OCI-M1 (cell line): ENCODE measurements at regions not wholly inside any gene's neighbourhood (a gene's known extent, or its start where the extent isn't known, plus 50 kb on each side); places are given as distances from the start of the nearest gene placed in this dataset.
"Not testable (repeated sequence)": the region's sequence is repeated elsewhere in the genome, so short reads cannot be mapped to it uniquely, and the experiment has no call there.

Source experiments
- DNase-seq: peaks from one replicate; lab custom pipeline; 2025; lab: John Stamatoyannopoulos, UW

DNA sequence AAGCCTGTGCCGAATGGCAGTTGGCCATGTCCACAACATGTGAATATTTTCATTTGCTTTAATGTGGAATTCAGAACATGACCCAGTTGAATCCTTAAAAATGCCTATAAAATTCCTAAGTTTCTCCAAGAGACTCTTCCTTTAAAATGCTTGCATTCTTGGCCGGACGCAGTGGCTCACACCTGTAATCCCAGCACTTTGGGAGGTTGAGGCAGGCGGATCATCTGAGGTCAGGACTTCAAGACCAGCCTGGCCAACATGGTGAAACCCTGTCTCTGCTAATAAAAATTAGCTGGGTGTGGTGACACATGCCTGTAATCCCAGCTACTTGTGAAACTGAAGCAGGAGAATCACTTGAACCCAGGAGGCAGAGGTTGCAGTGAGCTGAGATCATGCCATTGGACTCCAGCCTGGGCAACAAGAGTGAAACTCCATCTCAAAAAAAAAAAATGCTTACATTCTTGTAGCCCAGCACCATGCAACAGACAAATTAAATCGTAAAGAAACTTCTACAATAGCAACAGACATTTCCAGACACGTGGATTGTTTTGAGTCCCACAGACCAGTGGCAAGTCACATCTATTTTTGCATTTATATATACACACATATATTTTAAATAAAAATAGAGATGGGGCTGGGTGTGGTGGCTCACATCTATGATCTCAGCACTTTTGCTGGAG, 274.4 kb downstream of the GOLGA6L6 start:
- DNase-seq, result not testable (repeated sequence)

DNA sequence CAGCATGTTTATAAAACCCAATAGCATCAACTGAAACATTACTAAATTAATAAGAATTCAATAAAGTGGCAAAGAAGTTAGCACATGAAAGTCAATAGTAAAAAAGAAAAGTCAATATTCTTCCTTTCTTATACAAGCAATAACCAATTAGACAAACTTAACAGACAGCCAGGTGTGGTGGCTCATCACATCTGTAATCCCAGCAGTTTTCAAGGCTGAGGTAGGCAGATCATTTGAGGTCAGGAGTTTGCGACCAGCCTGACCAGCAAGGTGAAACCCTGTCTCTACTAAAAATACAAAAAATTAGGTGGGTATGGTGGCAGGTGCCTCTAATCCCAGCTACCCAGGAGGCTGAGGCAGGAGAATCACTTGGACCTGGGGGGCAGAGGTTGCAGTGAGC, 275.9 kb downstream of the GOLGA6L6 start:
- not testable (repeated sequence) for DNase-seq

DNA sequence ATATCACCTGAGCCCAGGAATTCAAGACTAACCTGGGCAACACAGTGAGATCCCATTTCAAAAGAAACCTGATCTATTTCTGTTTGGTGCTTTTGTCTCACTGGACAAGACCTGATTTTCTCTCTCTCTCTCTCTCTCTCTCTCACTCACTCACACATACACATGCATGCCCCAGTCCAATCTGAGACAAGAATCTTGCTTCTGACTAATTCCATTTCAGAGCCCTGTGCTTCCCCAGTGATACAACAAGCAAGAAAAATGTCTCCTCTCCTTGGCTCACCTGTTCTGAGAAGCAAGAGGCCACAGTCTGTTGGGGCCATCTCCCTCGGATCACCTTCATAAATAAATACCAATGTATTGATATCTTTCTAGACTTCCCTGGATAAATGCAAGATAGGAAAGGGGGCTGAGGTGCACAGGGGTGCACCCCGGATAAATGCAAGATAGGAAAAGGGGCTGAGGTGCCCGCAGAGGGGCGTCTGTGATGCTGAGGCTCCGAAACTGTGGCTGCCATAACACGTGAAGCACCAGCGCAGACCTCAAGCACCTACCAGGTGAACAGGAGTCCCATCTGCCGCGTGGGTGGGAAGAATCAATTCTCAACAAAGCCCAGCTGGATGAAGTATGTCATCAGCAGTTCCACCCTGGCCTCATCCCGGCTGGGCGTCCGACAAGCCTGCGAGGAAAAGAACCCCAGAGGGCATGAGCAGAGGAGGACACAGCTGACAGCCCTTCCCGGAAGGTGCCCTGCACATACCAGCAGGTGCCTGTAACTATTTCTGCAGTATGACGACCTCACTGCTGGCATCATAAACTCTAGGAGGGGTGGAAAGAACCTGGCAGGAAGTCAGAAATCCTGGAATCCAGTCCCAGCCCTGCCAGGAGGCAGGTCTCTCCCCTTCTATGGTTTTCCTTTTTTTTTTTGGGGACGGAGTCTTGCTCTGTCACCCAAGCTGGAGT, 280.0 kb downstream of the GOLGA6L6 start:
- DNase-seq, result not testable (repeated sequence)

DNA sequence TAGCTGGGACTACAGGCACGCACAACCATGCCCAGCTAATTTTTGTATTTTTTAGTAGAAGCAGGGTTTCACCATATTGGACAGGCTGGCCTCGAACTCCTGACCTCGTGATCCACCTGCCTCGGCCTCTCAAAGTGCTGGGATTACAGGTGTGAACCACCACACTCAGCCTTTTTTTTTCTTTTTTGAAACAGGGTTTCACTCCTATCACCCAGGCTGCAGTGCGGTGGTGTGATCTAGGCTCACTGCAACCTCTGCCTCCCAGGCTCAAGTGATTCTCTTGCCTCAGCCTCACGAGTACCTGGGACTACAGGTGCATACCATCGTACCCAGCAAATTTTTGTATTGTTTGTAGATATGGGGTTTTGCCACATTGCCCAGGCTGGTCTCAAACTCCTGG, 280.9 kb downstream of the GOLGA6L6 start:
- not testable (repeated sequence) for DNase-seq

DNA sequence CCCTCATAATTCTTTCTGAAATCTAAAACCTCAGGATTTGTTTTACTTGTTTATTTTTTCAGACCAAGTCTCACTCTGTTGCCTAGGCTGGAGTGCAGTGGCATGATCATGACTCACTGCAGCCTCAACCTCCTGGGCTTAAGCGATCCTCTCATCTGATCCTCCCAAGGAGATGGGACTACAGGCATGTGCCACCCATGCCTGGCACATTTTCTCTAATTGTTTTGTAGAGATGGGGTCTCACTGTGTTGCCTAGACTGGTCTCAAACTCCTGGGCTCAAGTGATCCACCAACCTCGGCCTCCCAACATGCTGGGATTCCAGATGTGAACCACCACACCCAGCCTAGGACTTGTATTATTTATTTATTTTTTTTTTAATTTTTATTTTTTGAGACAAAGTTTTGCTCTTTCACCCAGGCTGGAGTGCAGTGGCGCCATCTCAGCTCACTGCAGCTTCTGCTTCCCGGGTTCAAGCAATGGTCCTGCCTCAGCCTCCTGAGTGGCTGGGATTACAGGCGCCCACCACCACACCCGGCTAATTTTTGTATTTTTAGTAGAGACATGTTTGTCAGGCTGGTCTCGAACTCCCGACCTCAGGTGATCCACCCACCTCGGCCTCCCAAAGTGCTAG, 281.9 kb downstream of the GOLGA6L6 start:
- DNase-seq, result not testable (repeated sequence)

DNA sequence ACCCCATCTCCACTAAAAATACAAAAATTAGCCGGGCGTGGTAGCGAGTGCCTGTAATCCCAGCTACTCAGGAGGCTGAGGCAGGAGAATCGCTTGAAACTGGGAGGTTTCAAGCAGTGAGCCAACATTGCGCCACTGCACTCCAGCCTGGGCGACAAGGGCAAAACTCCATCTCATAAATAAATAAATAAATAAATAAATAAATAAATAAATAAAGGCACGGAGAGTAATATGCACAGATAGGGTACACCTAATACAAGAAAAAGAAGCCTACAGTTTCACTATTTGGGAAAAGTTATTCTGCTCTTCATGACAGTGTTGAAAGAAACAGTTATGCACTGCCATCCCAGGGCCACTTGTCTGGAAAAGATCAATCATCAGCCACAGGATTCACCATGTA, 285.2 kb downstream of the GOLGA6L6 start:
- not testable (repeated sequence) for DNase-seq

DNA sequence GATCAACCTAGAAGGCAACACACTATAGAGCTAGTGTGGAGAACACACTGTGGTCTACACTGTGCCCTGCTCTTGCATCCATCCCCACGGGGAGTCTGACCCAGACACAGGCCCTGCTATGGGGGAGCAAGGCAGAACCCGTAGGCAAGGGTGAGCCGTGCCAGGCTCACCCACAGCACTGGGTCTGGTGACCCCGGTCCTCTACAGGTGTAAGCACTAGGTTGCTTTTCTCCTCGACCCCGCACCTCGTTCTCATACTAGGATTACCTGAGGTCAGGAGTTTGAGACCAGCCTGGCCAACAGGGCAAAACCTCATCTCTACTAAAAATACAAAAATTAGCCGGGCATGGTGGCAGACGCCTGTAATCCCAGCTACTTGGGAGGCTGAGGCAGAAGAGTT, 286.0 kb downstream of the GOLGA6L6 start:
- not testable (repeated sequence) for DNase-seq

DNA sequence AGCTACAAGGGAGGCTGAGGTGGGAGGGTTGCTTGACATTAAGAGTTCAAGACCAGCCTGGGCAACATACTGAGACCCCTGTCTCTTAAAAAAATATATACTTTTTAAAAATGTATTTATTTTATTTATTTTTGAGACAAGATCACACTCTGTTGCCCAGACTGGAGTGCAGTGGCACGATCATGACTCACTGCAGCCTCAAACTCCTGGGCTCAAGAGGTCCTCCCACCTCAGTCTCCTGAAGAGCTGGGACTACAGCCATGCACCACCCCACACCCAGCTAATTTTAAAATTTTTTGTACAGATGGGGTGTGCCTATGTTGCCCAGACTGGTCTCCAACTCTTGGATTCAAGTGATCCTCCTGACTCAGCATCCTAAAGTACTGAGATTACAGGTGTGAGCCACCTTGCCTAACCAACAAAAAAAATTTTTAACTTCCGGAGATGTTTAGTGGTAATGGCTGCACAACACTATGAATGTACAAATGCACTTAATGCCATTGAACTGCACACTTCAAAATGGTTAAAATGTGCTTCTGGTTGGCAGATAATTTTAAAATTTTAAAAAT, 288.5 kb downstream of the GOLGA6L6 start:
- DNase-seq, result not testable (repeated sequence)

DNA sequence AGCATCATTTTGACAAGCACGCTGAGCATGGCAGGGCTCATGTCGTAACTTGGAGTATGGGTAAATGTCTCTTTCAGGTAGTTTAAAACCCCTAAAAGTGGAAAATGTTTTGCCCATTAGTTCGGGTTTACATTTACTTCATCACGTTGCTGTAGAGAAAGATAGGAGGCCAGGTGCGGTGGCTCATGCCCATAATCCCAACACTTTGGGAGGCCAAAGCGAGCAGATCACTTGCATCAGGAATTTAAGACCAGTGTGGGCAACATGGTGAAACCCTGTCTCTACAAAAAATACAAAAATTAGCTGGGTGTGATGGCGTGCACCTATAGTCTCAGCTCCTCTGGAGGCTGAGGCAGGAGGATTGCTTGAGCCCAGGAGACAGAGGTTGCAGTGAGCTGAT, 289.6 kb downstream of the GOLGA6L6 start:
- not testable (repeated sequence) for DNase-seq

DNA sequence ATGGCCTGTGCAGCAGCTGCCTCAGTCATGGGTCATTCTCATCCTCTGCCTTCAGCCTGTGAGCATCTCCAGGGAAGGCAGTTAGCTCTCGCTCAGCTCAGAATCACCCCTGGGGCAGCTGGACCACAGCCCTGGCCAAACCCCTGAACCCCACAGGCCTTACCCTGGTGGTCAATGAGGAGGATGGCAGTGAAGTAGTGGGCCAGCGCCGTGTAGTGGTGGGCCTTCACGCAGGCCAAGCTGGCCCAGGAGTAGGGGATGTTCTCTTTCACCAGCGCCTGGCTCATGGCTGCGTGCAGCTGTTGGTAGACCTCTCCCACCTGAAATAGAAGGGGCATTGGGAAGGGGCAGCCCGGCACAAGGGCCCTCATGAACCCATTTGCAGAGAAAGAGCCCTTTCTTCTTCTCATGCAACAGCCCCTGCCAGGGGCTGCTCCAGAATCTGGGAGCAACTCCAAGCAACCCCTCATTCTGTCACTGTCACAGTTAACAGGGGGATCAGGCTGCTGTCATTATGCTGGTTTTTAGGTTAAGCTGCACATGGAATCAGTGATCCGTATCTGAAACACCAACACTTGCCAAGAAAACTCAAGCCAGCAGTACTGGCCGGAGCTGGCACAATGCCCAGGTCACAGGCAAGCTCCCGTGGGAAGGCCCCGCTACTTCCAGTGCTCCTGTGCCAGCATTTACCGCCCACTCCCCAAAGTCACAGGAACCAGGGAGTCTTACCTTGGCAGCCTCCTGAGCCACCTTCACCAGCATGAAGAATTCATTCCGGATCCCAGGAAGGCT, 290.2 kb downstream of the GOLGA6L6 start:
- not testable (repeated sequence) for DNase-seq

DNA sequence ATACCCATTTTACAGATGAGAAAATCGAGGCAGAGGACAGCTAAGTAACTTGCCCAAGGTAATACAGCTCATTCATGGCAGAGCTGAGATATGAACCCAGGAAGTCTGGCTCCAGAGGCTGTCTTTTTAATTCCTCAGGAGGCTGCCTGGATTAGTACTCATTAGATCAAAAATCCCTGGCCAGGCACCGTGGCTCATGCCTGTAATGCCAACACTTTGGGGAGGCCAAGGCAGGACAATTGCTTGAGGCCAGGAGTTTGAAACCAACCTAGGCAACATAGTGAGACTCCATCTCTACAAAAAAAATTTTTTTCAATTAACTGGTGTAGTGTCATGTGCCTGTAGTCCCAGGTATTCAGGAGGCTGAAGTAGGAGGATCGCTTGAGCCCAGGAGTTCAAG, 291.4 kb downstream of the GOLGA6L6 start:
- DNase-seq, result not testable (repeated sequence)

DNA sequence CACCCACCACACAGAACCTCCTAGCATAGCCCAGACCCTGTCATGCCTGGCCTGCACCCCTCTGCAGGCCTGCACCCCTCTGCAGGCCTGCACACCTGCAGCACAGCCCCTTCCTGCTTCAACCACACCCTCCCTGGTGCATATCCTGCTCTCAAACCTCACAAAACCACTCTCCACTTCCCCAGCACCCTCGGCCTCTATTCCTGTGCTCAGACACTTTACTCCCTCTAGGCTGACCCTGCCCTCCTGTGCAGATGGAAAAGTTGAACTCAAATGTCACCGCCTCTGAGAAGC, 292.0 kb downstream of the GOLGA6L6 start:
- DNase-seq, result not testable (repeated sequence)

DNA sequence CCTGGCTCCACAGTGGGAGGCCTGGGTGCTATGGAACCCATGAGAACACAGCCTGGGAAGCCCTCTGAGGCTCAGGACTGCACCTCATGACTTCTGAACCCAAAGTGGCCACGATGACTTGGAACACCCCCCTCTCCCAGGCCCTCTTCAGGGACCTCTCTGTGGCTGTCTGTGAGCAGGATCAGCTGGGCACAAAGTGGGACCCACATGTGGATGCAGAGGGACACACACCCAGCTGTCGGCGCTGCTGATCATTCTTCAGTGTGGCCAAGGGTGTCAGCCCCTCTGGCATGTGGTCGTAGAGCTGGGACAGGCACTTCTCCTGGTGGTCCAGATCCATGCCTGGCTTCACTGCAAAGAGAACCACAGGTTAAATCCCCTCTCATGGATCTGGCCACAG, 293.2 kb downstream of the GOLGA6L6 start:
- DNase-seq, result not testable (repeated sequence)

DNA sequence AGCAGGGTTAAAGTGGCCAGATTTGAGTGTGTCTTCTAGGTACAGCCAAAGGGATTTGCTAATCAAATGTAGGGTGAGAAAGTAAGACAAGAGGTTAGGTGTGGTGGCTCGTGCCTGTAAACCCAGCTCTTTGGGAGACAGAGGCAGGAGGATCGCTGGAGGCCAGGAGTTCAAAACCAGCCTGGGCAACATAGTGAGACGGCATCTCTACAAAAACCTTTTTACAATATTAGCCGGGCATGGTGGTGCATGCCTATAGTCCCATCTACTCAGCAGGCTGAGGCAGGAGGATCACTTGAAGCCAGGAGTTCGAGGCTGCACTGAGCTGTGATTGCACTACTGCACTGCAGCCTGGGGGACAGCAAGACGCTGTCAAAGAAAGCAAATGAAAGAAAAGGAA, 294.5 kb downstream of the GOLGA6L6 start:
- not testable (repeated sequence) for DNase-seq

DNA sequence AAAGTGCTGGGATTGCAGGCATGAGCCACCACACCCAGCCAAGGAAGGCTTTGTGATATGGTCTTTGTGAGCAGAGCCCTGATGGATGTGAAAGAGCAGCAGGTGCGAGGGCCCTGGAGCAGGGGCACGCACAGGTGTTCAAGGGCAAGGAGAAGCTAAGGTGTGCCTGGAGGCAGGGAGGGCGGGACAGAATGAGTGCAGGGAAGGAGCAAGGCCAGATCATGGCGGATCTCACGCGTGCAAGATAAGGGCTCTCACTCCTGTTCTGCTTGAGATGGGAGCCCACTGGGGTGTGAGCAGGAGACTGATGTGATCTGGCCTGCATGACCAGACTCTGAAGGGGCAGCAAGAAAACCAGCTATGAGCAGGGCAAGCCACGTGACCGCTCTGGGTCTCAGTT, 295.0 kb downstream of the GOLGA6L6 start:
- DNase-seq, result not testable (repeated sequence)

DNA sequence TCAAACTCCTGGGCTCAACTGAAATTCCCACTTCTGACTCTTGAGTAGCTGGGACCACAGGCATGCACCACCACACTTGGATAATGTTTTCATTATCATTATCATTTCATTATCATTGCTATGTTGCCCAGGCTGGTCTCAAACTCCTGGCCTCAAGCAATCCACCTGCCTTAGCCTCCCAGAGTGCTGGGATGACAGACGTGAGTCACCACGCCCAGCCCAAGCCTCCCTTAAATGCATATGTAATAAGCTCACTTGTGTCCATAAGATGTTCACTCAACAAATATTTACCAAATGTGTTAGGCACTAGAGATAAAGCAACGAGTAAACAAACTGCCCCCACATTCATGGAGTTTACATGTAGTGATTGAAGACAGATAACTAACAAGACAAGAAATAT, 295.7 kb downstream of the GOLGA6L6 start:
- not testable (repeated sequence) for DNase-seq

DNA sequence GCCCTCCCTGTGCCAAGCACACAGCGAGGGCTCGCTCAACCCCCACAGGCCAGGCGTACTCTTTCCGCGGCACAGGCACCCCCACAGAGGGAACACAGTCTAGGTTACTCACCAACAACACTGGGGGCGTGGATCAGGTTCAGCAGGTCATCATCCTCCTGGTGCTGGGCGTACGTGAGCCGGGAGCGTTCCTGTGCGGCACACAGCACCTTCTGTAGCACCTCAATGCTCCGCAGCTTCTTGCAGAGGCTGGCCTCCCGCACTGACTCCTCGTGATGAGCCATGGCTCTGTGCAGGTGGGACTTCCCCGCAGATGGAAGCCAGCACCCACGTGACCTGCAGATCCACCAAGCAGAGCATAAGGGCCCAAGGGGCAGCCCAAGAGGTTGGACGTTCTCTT, 296.8 kb downstream of the GOLGA6L6 start:
- not testable (repeated sequence) for DNase-seq

DNA sequence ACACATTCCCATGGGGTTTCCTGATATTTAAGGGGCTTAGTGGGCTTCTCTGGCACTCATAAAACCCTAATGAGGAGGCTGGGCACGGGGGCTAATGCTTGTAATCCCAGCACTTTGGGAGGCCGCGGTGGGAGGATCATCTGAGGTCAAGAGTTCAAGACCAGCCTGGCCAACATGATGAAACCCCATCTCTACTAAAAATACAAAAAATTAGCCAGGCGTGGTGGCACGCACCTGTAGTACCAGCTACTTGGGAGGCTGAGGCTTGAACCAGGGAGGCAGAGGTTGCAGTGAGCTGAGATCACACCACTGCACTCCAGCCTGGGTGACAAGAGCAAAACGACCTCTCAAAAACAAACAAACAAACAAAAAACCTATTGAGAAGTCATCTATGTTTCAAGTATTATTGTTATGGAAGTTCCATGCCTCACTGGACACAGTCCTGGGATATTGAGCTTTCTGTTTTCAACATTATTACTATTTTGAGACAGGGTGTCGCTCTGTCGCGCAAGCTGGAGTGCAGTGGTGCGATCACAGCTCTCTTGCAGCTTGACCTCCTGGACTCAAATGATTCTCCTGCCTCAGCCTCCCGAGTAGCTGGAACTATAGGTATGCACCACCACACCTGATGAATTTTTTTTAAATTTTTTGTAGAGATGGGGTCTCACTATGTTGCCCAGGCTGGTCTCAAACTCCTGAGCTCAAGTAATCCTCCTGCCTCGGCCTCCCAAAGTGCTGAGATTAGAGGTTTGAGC, 297.9 kb downstream of the GOLGA6L6 start:
- not testable (repeated sequence) for DNase-seq

DNA sequence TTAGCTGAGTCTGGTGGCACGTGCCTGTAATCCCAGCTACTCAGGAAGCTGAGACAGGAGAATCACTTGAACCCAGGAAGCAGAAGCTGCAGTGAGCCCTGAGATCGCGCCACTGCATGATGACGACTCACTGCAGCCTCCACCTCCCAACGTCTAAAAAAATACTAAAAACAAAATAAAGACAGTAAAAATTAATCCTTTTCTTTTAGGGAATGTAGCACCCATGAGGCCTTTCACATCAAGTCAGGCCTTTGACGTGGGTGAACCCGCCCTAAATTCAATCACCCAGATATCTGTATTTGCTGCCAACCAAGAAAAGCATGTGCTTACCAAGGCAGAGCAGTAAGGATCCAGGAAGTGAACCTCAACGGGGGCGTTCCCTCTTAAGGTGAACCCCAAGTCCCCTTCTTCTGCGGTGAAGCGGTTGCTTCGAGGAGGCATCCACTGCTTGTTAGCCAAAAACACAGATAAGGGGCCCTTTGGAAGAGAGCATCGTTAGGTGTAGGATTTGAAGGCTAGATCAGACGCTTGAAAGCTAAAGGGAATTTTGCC, 301.2 kb downstream of the GOLGA6L6 start:
- not testable (repeated sequence) for DNase-seq

DNA sequence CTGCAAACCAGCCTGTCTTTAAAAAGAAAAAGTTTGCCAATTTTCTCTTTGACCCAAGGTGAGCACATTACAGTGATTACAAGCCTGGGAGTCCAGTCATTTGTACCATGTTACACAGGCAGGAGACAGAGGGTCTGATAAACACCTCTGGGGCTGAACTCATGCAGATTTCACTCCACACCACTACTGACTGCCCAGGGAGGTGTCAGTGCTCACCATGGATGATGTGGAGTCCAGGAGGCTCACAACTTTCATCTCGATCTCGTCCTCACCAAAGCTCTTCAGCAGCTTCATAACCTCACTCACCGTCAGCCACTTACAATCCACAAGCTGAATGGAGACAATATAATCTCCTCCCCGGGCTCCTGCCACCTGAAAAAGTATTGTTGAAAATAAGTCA, 302.4 kb downstream of the GOLGA6L6 start:
- not testable (repeated sequence) for DNase-seq
